ENCODE measurements at regions not wholly inside any gene's neighbourhood (a gene's known extent, or its start where the extent isn't known, plus 50 kb on each side); places are given as distances from the start of the nearest gene placed in this dataset.
"Not testable (repeated sequence)": the region's sequence is repeated elsewhere in the genome, so short reads cannot be mapped to it uniquely, and the experiment has no call there.

DNA sequence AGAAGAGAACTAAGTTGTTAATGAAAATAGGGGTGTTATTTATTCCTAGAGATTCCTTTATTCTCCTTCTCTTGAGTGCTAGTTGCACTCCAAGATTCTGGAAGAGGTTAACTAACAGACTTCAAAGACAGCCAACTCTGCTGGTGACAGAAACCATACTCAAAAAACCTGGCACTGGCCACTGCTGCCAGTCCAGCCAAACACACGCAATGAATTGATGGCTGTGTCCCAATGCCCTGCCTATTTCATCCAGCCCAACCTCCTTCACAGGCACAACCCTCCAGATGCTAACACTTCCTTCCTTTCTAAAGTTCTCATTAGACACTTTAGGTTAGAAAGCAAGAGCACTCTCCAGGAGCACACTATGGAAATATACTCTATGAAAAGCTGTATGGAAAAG, 150.8 kb upstream of the C11orf58 start:
- Mint-ChIP-seq H3K36me3 (ENCODE audit: low read depth, unreplicated experiment) (no peaks in the 10 kb centered on the region), H3K4me1 (ENCODE audit: low read depth, unreplicated experiment) (no peaks in the 10 kb centered on the region), H3K9me3 (ENCODE audit: unreplicated experiment) (no peaks in the 10 kb centered on the region), H3K4me3 (ENCODE audit: unreplicated experiment) (no peak overlapping the region), H3K27ac (ENCODE audit: unreplicated experiment) (no peak overlapping the region), H3K27me3 (ENCODE audit: low read depth, unreplicated experiment) (no peaks in the 10 kb centered on the region)
- Histone ChIP-seq H3K4me1 (ENCODE audit: insufficient read depth, low read length) (no peaks in the 10 kb centered on the region), H4K20me1 (ENCODE audit: insufficient read depth, low read length) (no peaks in the 10 kb centered on the region), H2AFZ (ENCODE audit: low read depth, low read length) (no peak overlapping the region), H3K4me3 (ENCODE audit: insufficient read depth, low read depth, low read length) (no peak overlapping the region), H3K9me3 (ENCODE audit: insufficient read depth, low read depth, low read length) (no peaks in the 10 kb centered on the region), H3K36me3 (ENCODE audit: insufficient read depth, low read length) (no peaks in the 10 kb centered on the region), H3K27ac (ENCODE audit: low read depth, low read length) (no peak overlapping the region), H3K4me2 (ENCODE audit: low read length) (no peak overlapping the region), H3K27me3 (ENCODE audit: insufficient read depth, low read length) (no peaks in the 10 kb centered on the region), H3K79me2 (ENCODE audit: insufficient read depth, low read length) (no peaks in the 10 kb centered on the region), H3K9ac (ENCODE audit: low read length) (no peak overlapping the region)
- DNase-seq (ENCODE audit: low read depth) = no peak
- TF ChIP-seq, protein P1, sequence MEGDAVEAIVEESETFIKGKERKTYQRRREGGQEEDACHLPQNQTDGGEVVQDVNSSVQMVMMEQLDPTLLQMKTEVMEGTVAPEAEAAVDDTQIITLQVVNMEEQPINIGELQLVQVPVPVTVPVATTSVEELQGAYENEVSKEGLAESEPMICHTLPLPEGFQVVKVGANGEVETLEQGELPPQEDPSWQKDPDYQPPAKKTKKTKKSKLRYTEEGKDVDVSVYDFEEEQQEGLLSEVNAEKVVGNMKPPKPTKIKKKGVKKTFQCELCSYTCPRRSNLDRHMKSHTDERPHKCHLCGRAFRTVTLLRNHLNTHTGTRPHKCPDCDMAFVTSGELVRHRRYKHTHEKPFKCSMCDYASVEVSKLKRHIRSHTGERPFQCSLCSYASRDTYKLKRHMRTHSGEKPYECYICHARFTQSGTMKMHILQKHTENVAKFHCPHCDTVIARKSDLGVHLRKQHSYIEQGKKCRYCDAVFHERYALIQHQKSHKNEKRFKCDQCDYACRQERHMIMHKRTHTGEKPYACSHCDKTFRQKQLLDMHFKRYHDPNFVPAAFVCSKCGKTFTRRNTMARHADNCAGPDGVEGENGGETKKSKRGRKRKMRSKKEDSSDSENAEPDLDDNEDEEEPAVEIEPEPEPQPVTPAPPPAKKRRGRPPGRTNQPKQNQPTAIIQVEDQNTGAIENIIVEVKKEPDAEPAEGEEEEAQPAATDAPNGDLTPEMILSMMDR (IDR thresholded peaks at IDR 0.05; ENCODE audit: insufficient read depth, low read depth, low read length) = no peak
- TF ChIP-seq EZH2 (IDR thresholded peaks at IDR 0.05; ENCODE audit: insufficient read depth, low read length) = no peak
- no peak for FAIRE-seq

DNA sequence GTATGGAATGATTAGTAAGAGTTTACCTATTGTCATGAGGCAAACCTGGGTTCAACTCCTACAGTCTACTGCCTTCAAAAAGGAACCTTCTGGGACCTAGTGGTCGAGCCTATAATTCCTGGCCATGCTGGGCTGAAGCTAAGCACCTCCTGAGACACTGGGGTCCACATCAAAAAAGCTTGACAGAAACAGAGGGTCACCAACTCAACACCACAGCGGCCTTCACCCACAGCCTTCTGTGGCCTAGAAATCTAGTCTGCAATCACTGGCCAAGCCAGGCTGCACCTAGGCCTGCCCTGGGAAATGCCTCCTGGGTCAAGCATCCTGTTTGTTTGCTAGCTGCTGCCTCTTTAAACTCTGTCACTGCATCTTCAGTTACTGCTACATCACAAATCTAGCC, 153.9 kb upstream of the C11orf58 start:
- H3K9ac ChIP-seq (ENCODE audit: low read length) = no peak overlapping the region
- no peak for FAIRE-seq
- H3K9me3 Mint-ChIP-seq (ENCODE audit: unreplicated experiment) = no peaks in the 10 kb centered on the region
- no peak overlapping the region for H3K4me3 ChIP-seq (ENCODE audit: insufficient read depth, low read depth, low read length)
- H3K36me3 ChIP-seq (ENCODE audit: insufficient read depth, low read length) = no peaks in the 10 kb centered on the region
- no peak overlapping the region for H3K27ac ChIP-seq (ENCODE audit: low read depth, low read length)
- H3K4me2 ChIP-seq (ENCODE audit: low read length) = no peak overlapping the region
- no peak for DNase-seq (ENCODE audit: low read depth)
- H4K20me1 ChIP-seq (ENCODE audit: insufficient read depth, low read length) = no peaks in the 10 kb centered on the region
- no peaks in the 10 kb centered on the region for H3K36me3 Mint-ChIP-seq (ENCODE audit: low read depth, unreplicated experiment)
- no peaks in the 10 kb centered on the region for H3K4me1 ChIP-seq (ENCODE audit: insufficient read depth, low read length)
- TF ChIP-seq EZH2 (IDR thresholded peaks at IDR 0.05; ENCODE audit: insufficient read depth, low read length) = no peak
- TF ChIP-seq, protein P1 (IDR thresholded peaks at IDR 0.05; ENCODE audit: insufficient read depth, low read depth, low read length) = no peak
- H3K4me3 Mint-ChIP-seq (ENCODE audit: unreplicated experiment) = no peak overlapping the region
- no peak overlapping the region for H3K27ac Mint-ChIP-seq (ENCODE audit: unreplicated experiment)
- H3K4me1 Mint-ChIP-seq (ENCODE audit: low read depth, unreplicated experiment) = no peaks in the 10 kb centered on the region
- H3K9me3 ChIP-seq (ENCODE audit: insufficient read depth, low read depth, low read length) = no peaks in the 10 kb centered on the region
- H3K27me3 Mint-ChIP-seq (ENCODE audit: low read depth, unreplicated experiment) = no peaks in the 10 kb centered on the region
- no peaks in the 10 kb centered on the region for H3K27me3 ChIP-seq (ENCODE audit: insufficient read depth, low read length)
- no peak overlapping the region for H2AFZ ChIP-seq (ENCODE audit: low read depth, low read length)
- no peaks in the 10 kb centered on the region for H3K79me2 ChIP-seq (ENCODE audit: insufficient read depth, low read length)

DNA sequence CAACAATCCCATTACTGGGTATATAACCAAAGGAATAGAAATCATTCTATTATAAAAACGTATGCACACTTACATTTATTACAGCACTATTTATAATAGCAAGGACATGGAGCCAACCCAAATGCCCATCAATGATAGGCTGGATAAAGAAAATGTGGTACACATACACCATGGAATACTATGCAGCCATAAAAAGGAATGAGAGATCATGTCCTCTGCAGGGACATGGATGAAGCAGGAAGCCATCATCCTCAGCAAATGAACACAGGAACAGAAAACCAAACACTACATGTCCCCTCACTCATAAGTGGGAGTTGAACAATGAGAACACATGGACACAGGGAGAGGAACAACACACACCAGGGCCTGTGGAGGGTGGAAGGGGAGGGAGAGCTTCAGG, 157.4 kb upstream of the C11orf58 start:
- H3K4me1 Mint-ChIP-seq (ENCODE audit: low read depth, unreplicated experiment); H3K27ac ChIP-seq (ENCODE audit: low read depth, low read length); H3K27me3 Mint-ChIP-seq (ENCODE audit: low read depth, unreplicated experiment); H3K4me2 ChIP-seq (ENCODE audit: low read length); H2AFZ ChIP-seq (ENCODE audit: low read depth, low read length); H4K20me1 ChIP-seq (ENCODE audit: insufficient read depth, low read length); H3K36me3 Mint-ChIP-seq (ENCODE audit: low read depth, unreplicated experiment); H3K4me3 Mint-ChIP-seq (ENCODE audit: unreplicated experiment); H3K79me2 ChIP-seq (ENCODE audit: insufficient read depth, low read length); H3K36me3 ChIP-seq (ENCODE audit: insufficient read depth, low read length); H3K27ac Mint-ChIP-seq (ENCODE audit: unreplicated experiment); H3K9me3 Mint-ChIP-seq (ENCODE audit: unreplicated experiment); H3K9me3 ChIP-seq (ENCODE audit: insufficient read depth, low read depth, low read length); DNase-seq (ENCODE audit: low read depth); H3K4me3 ChIP-seq (ENCODE audit: insufficient read depth, low read depth, low read length); H3K9ac ChIP-seq (ENCODE audit: low read length); FAIRE-seq; H3K4me1 ChIP-seq (ENCODE audit: insufficient read depth, low read length); H3K27me3 ChIP-seq (ENCODE audit: insufficient read depth, low read length): not testable (repeated sequence)

All from astrocyte (in vitro differentiated cells and primary cell).